GM21723 (cell line): ENCODE measurements at regions not wholly inside any gene's neighbourhood (a gene's known extent, or its start where the extent isn't known, plus 50 kb on each side); places are given as distances from the start of the nearest gene placed in this dataset.
"Not testable (repeated sequence)": the region's sequence is repeated elsewhere in the genome, so short reads cannot be mapped to it uniquely, and the experiment has no call there.

Source experiments
- ATAC-seq: cut with Tn5 transposase; IDR thresholded peaks from one replicate; pipeline ENCODE4 v1.9.1; 2021; ENCODE audit warnings: mild to moderate bottlenecking, moderate library complexity; ENCODE audit not compliant: unreplicated experiment

GRCh38 chr5:82719368-82719767, 357.8 kb downstream of the TMEM167A start:
- no peak for ATAC-seq

GRCh38 chr5:82717738-82718137, 359.5 kb downstream of the TMEM167A start:
- no peak for ATAC-seq

GRCh38 chr5:82714732-82715131, 362.5 kb downstream of the TMEM167A start:
- not testable (repeated sequence) for ATAC-seq

DNA sequence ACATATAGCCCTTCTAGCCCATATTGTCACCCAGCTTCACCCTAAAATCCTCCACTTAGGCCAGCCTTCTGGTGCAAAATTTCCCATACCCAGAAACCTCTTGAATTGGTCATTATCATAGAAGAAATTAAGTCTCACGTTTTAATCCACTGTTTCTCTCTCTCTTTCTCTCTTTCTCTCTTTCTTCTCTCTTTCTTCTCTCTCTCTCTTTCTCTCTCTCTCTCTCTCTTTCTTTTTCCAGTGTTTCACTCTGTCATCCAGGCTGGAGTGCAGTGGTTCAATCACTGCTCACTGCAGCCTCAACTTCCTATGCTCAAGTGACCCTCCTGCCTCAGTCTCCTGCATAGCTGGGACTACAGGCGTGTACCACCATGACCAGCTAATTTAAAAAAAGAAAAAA, 363.4 kb downstream of the TMEM167A start:
- no peak for ATAC-seq

GRCh38 chr5:82707741-82708140, 369.5 kb downstream of the TMEM167A start:
- ATAC-seq = no peak

DNA sequence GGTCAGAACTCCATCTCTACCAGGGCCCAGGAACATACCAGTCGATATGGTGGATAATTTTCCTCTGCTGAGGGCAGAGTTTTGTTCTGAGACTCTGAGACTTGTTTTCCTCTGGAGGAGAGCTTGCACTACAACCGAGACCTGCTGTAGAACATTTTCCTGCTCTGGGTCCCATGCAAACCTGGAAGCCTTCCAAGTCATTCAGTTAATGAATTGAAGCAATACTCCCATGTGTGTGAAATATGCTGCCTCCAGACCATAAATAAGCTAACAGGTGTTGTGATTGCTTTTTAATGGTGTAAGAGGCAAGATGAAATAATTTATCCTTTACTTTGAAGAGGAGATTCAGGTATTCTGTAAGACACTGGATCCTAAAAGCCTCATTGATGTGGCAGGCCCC, 372.8 kb downstream of the TMEM167A start:
- ATAC-seq = no peak

GRCh38 chr5:82702046-82702445, 375.1 kb downstream of the TMEM167A start:
- no peak for ATAC-seq

- no peak for ATAC-seq
Observed at GRCh38 chr5:82699737-82700136, 377.5 kb downstream of the TMEM167A start.

- no peak for ATAC-seq
Observed at GRCh38 chr5:82698026-82698425, 379.2 kb downstream of the TMEM167A start.

DNA sequence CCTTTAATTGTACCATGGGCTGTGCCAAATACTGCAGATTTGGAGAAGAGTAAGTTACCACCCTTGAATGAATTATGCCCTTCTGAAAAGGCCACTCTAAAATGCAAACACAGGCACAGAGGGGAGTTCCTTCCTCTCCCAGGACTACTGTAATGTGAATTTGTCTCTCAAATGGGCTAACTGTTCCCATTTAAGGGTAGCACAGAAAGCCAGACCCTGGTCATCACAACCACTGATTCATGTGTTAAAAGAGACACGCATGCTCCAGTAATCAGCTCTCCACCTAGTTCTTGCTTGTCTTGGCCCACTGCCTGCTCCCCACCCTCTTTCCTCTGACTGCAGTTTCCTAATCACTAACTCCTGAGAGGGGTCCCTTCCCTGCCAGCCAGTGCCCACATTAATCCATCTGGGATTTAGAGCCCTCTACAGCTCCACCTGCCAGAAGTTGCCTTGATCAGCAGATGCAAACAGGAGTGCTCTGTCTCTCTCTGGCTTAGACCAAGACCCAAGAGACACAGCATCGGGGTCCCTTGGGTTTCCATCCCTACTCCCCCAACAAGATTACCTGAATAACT, 382.4 kb downstream of the TMEM167A start:
- no peak for ATAC-seq

GRCh38 chr5:82692826-82693225, 384.4 kb downstream of the TMEM167A start:
- ATAC-seq = no peak

DNA sequence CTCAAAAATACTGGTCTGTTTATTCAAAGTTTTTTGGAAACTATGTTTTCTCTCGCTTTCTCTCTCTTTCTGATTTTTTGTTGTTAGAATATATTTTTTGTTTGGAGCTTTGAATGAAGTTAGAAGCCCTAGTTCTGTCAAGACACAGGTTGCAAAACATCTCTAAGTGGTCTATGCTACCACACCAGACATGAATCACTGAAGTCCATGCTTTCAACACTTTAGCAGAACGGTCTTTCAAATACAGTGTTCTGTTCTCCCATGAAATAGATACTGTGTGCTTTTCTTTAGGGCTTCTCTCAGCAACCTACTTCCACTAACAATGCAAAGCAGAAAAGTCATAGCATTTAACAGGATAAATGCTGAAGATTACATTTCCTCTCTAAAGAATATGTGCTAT, 392.5 kb downstream of the TMEM167A start:
- no peak for ATAC-seq

GRCh38 chr5:82684165-82684564, 393.0 kb downstream of the TMEM167A start:
- ATAC-seq = no peak

DNA sequence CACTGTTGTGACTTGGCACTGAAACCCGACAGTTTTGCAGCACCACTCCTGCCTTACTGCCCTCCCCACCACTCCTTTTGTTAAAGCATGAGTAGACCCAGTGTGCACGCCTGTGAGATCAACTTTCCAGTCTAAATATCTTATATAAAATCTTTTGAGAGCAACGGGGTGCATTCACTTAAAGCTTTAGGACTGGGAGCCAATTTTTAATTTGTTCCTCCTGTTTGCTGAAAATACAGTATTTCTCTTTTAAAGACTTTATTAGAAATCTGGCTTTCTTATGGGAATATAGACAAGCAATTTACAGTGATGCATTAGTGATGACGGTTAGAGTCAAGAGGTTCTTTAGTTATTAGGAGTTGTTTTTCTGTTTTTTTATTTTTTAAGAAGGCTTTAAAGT, 397.5 kb downstream of the TMEM167A start:
- no peak for ATAC-seq

- ATAC-seq = peak; percentile 83
Observed at GRCh38 chr5:82676661-82677060, 398.5 kb upstream of the RPS23 start.

DNA sequence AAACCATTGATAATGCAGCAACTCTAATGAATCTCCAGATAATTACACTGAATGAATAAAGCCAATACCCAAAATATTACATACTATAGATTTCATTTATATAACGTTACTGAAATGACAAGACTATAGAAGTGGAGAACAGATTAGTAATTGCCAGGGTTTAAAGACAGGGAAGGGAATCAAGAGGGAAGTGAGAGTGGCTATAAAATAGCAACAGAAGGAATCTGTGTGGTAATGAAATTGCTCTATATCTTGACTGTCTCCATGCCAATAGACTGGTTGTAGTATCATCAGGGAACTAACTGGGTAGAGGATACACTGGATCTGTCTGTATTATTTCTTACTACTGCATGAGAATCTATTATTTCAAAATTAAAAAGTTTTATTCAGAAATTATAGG, 396.5 kb upstream of the RPS23 start:
- no peak for ATAC-seq

DNA sequence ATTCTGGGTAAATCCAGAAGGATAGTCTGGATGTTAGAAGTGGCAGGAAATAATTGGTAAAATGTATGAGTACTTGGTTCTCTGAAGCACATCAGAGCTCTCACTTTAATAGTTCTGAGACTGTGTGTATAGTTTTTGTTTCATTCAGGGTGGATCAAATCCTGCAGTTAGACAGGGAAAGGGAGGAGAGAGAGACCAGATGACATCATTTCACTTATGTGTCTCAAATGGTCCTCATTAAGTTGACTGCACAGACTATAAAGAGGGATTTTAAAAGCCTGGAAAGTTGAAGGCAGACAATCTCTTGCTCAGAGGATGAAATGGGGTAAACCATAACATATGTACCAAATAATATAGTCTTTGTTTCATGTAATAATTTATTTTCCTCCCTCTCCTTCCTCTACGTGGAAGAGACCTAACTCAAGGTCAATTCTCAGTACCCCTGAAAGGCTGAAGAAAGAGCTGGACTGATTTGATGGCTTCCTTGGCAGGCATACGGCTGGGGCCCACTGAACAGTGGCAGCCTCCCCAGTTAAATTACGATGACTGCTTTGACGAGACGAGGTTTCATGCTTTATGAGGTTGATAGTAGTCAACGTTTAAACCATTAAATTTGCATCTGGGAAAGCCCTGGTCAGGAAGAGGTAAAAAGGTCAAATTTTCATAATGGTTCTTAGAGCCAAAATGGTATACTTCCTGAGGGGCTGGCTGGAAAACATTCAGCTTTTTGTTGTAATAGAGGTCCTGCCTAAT, 395.1 kb upstream of the RPS23 start:
- no peak for ATAC-seq

GRCh38 chr5:82670692-82671091, 392.5 kb upstream of the RPS23 start:
- no peak for ATAC-seq

DNA sequence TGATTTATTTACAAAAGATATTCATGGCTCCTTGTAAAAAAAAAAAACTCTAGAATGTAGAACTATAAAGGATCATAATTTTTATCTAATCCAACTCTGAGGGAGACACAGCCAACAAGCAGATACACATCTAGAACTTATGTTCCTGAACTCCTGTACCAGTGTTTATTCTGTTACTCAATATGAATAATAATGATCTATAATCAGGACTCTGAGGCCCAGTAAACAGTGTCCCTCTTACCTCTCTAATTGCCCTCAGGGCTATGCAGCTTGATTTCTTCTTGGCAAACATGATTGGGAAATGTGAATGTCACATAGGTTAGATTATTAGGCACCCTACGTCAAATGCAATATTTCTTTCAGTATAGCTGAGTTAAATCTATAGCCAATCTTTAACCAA, 391.6 kb upstream of the RPS23 start:
- no peak for ATAC-seq

GRCh38 chr5:82666312-82666711, 388.2 kb upstream of the RPS23 start:
- ATAC-seq = no peak

DNA sequence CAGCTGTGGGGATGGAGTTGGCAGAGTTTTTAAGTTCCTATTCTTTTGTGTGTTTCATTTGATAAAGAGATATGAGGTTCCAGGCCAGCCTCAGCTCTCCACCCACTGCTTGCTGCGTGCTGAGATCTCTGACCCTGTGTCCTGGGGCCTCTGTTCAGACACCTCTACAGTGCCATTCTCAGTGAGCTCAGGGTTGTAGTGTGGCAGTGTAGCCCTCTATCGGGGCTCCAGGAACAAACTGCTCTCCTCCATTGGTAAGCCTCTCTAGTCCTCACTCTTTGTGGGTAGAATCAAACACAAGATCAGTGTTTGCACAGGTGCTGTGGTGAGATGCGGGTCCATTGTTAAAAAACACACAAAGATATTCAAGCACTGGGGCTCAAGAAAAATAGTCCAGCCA, 386.6 kb upstream of the RPS23 start:
- ATAC-seq = no peak

DNA sequence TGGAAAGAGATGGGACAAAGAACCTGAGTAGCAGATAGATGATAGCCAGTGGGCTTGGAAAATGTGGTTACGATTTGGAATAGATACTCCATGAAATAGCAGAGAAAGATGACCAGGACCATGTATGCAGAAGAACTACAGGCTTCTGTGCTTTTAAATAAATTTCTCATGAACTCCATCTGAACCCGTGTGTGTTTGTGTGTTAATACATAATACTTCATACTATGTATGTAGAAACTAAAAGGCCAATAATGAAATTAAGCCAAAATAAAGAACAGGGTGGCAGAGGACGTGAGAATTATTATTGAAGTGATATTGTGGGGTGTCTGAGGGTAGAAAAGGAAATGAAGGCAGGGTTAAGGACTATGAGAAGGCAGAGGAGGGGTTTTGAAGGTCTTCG, 385.1 kb upstream of the RPS23 start:
- no peak for ATAC-seq

DNA sequence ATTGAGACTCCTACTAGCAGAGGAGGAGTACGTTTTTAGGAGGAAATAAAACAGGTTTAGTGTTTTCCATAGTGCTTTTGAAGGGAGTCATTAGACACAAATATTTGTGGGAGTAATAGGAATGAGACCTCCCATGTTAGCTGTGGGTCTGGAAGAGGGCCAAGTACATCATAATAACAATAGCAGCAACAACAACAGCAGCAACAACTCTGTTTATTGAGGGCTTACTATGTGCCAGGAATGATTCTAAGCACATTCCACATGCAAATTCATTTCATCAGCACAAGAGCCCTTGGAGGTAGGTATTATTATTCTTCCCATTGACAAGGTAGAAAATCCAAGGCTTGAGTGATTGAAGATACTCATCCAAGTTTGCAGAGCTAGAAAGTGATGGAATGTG, 384.2 kb upstream of the RPS23 start:
- no peak for ATAC-seq
